ENCODE measurements at regions not wholly inside any gene's neighbourhood (a gene's known extent, or its start where the extent isn't known, plus 50 kb on each side); places are given as distances from the start of the nearest gene placed in this dataset.

GRCh38 chr2:122277956-122278355, 522.5 kb downstream of the TSN start:
- DNase-seq (ENCODE audit: low read depth in 1 of 2, low spot score in 2 of 2) = no peak
- CTCF ChIA-PET (ENCODE audit: partially characterized antibody) = interaction anchor here (0.6 kb wide), 1 partner anchor 343 kb away, joined by 4 read pairs; no protein-coding TSS in a partner anchor
- H2BK12ac ChIP-seq (ENCODE audit: low read depth, low read length) = no peak overlapping the region
- no peak overlapping the region for H3K9ac ChIP-seq (replicated peaks in 1 of 4; ENCODE audit: extremely low read depth in 1 of 4, low read depth in 3 of 4, low read length in 3 of 4)
- no peak overlapping the region for H2BK20ac ChIP-seq (ENCODE audit: low read length)
- H3K4ac ChIP-seq (replicated peaks; ENCODE audit: insufficient read length, low read depth, low read length) = no peak overlapping the region
- H3K4me2 ChIP-seq (ENCODE audit: insufficient read depth in 1 of 2, low read depth in 2 of 2, low read length in 2 of 2) = no peak overlapping the region
- TF ChIP-seq E2F6 (IDR thresholded peaks at IDR 0.05) = no peak
- TF ChIP-seq SP2 (IDR thresholded peaks at IDR 0.05; ENCODE audit: low read length) = no peak
- no peak overlapping the region for H4K91ac ChIP-seq (replicated peaks; ENCODE audit: insufficient read length, low read length)
- no peak overlapping the region for H2BK120ac ChIP-seq (replicated peaks; ENCODE audit: low read depth, low read length)
- POLR2A ChIA-PET (ENCODE audit: partially characterized antibody) = no interaction called here
- H3K27ac ChIP-seq (ENCODE audit: low read depth, low read length) = no peak overlapping the region
- no peak overlapping the region for H3K56ac ChIP-seq (replicated peaks; ENCODE audit: insufficient read length, low read depth, low read length)
- H3K9me3 ChIP-seq (ENCODE audit: insufficient read depth in 2 of 2, low read depth in 1 of 2, low read length in 1 of 2) = no peaks in the 10 kb centered on the region; a peak in 2 of 4 replicates
- no peaks in the 10 kb centered on the region for H3K36me3 ChIP-seq (ENCODE audit: control insufficient read depth in 2 of 4, insufficient read depth in 4 of 4, low read length in 3 of 4)
- H3K79me1 ChIP-seq (ENCODE audit: low read depth, low read length) = no peaks in the 10 kb centered on the region
- H4K20me1 ChIP-seq (replicated peaks in 1 of 2; ENCODE audit: control insufficient read depth in 1 of 2, insufficient read depth in 2 of 2, low read length in 2 of 2) = no peaks in the 10 kb centered on the region
- H3K23me2 ChIP-seq (ENCODE audit: low read depth, low read length) = no peaks in the 10 kb centered on the region; the same call in 1 of the 2 replicates
- no peak overlapping the region for H4K5ac ChIP-seq (ENCODE audit: insufficient read length, low read depth, low read length)
- no peak for FAIRE-seq
- no peak overlapping the region for H3K18ac ChIP-seq (ENCODE audit: extremely low read depth, low read length)
- H3K23ac ChIP-seq (ENCODE audit: insufficient read length) = no peak overlapping the region
- H3K79me2 ChIP-seq (ENCODE audit: control insufficient read depth in 1 of 2, insufficient read depth in 2 of 2, low read length in 2 of 2) = no peaks in the 10 kb centered on the region
- H2BK15ac ChIP-seq (ENCODE audit: low read length) = no peak overlapping the region
- H2BK5ac ChIP-seq (ENCODE audit: low read depth, low read length) = no peak overlapping the region
- H4K8ac ChIP-seq (ENCODE audit: extremely low read depth, insufficient read depth, low read length) = no peak overlapping the region
- H2AK5ac ChIP-seq (ENCODE audit: low read depth, low read length) = no peak overlapping the region
- no peaks in the 10 kb centered on the region for H3K27me3 ChIP-seq (replicated peaks in 1 of 4; ENCODE audit: control insufficient read depth in 3 of 4, extremely low read depth in 1 of 4, insufficient read depth in 3 of 4, low read length in 3 of 4)
- no peaks in the 10 kb centered on the region for H3K4me1 ChIP-seq (replicated peaks in 1 of 4; ENCODE audit: control insufficient read depth in 3 of 4, insufficient read depth in 4 of 4, low read length in 3 of 4)
- no peak overlapping the region for H3K4me3 ChIP-seq (ENCODE audit: extremely low read depth in 1 of 4, insufficient read depth in 2 of 4, low read depth in 3 of 4, low read length in 4 of 4)
- no peak overlapping the region for H2AFZ ChIP-seq (ENCODE audit: low read length)
- WGBS, 2 experiments (ENCODE audit: extremely low coverage in 1 of 2, insufficient coverage in 1 of 2, insufficient read length in 1 of 2, insufficient replicate concordance in 2 of 2, low coverage in 1 of 2, low lambda C conversion rate in 2 of 2, missing lambda C conversion rate in 1 of 2) = 84% methylated on average over 3 of the region's 3 CpGs; no CpG with 5 or more reads in 1 of the 2 experiments
- no peak overlapping the region for H3K14ac ChIP-seq (ENCODE audit: insufficient read length)
